Esophagus squamous epithelium (tissue), 5 donors: ENCODE measurements at regions not wholly inside any gene's neighbourhood (a gene's known extent, or its start where the extent isn't known, plus 50 kb on each side); places are given as distances from the start of the nearest gene placed in this dataset.

Experiments
- DNase-seq: peaks from one replicate; lab custom pipeline; 2025; lab: John Stamatoyannopoulos, UW
- H3K27ac ChIP-seq, 4 donors: fragments of 200-600 bp; sonication (generic); one replicate each; pipeline ENCODE4 v1.5.1; 2016 to 2019; ENCODE audit warnings: mild to moderate bottlenecking in 1 of 4
- H3K27me3 ChIP-seq, 4 donors: fragments of 200-600 bp; sonication (generic); 1 replicate in 3 of 4; 2 replicates in 1 of 4; pipeline versions ENCODE4 v1.5.1 to v1.6.0; 2017 to 2021; ENCODE audit warnings: antibody characterized with exemption in 1 of 4
- H3K36me3 ChIP-seq, 3 donors: fragments of 200-600 bp; sonication (generic); one replicate each; pipeline ENCODE4 v1.5.1; 2016 to 2019
- H3K4me1 ChIP-seq, 3 donors: fragments of 200-600 bp; sonication (generic); one replicate each; pipeline ENCODE4 v1.5.1; 2017 to 2019
- H3K4me3 ChIP-seq, 4 donors: fragments of 200-600 bp; sonication (generic); 1 replicate in 3 of 4; 2 replicates in 1 of 4; pipeline ENCODE4 v1.5.1; 2016 to 2019; ENCODE audit warnings: mild to moderate bottlenecking in 2 of 4, moderate library complexity in 1 of 4
- H3K9me3 ChIP-seq, 3 donors: fragments of 200-600 bp; sonication (generic); one replicate each; pipeline ENCODE4 v1.5.1; 2016 to 2019
- CTCF ChIP-seq, 6 experiments: fragments of 450-650 bp in 4 of 6; fragments of 200-600 bp in 2 of 6; sonication (generic) in 2 of 6; IDR thresholded peaks; one replicate each; pipeline ENCODE4 v1.5.1; 2016 to 2019; ENCODE audit warnings: antibody characterized with exemption in 6 of 6, mild to moderate bottlenecking in 4 of 6, moderate library complexity in 4 of 6
- POLR2A ChIP-seq, 4 donors: fragments of 450-650 bp; IDR thresholded peaks; one replicate each; pipeline ENCODE4 v1.6.1; 2017; ENCODE audit warnings: antibody characterized with exemption in 4 of 4, mild to moderate bottlenecking in 4 of 4, moderate library complexity in 3 of 4
- WGBS, 2 donors: methylation state at CpG; one replicate each; pipeline ENCODE4 v1.1.5; 2018; 5-methylcytosine and 5-hydroxymethylcytosine counted together
- intact Hi-C: fragments of 100-400 bp; cut with DNase I; formaldehyde crosslinking; loops from one replicate; pipeline ENCODE4 v1.15.0; 2022
- donor health status: DM: yes; HTN: yes; CAD: no.

GRCh38 chr3:65195211-65196006 lies 507.6 kb upstream of the ADAMTS9 start:
- Histone ChIP-seq H3K27ac (no peak overlapping the region), H3K36me3 (no peaks in the 10 kb centered on the region), H3K4me3 (no peak overlapping the region), H3K4me1 (no peaks in the 10 kb centered on the region), H3K9me3 (no peaks in the 10 kb centered on the region), H3K27me3 (no peaks in the 10 kb centered on the region)
- 69 to 81% methylated on average over 8 of the region's 8 CpGs for WGBS, 2 donors
- TF ChIP-seq CTCF (IDR thresholded peaks at IDR 0.05) (no peak), POLR2A (IDR thresholded peaks at IDR 0.05) (no peak)
- DNase-seq: no peak
- intact Hi-C loops: no loop called here

GRCh38 chr3:65194744-65195143 lies 506.9 kb upstream of the ADAMTS9 start:
- no peak for TF ChIP-seq CTCF (IDR thresholded peaks at IDR 0.05)
- TF ChIP-seq POLR2A (IDR thresholded peaks at IDR 0.05): no peak
- no peak overlapping the region for H3K4me3 ChIP-seq
- 88 to 99% methylated on average over 4 of the region's 4 CpGs for WGBS, 2 donors
- DNase-seq: no peak
- H3K27me3 ChIP-seq: no peaks in the 10 kb centered on the region
- H3K36me3 ChIP-seq: no peaks in the 10 kb centered on the region
- intact Hi-C loops: no loop called here
- no peaks in the 10 kb centered on the region for H3K9me3 ChIP-seq
- H3K4me1 ChIP-seq: no peaks in the 10 kb centered on the region
- H3K27ac ChIP-seq: no peak overlapping the region

- H3K27ac ChIP-seq: no peak overlapping the region
- DNase-seq: no peak
- H3K4me3 ChIP-seq: no peak overlapping the region
- no peaks in the 10 kb centered on the region for H3K27me3 ChIP-seq
- H3K4me1 ChIP-seq: no peaks in the 10 kb centered on the region
- 77% methylated on average over 6 of the region's 6 CpGs for WGBS, 2 donors
- H3K36me3 ChIP-seq: no peaks in the 10 kb centered on the region
- intact Hi-C loops: no loop called here
- H3K9me3 ChIP-seq: no peaks in the 10 kb centered on the region
- TF ChIP-seq POLR2A (IDR thresholded peaks at IDR 0.05): no peak
- no peak for TF ChIP-seq CTCF (IDR thresholded peaks at IDR 0.05)
Observed at GRCh38 chr3:65194047-65194714, 506.4 kb upstream of the ADAMTS9 start.

GRCh38 chr3:65193531-65193930 lies 505.7 kb upstream of the ADAMTS9 start:
- WGBS, 2 donors: 80 to 86% methylated on average over 8 to 9 of the region's 9 CpGs
- Histone ChIP-seq H3K27me3 (no peaks in the 10 kb centered on the region), H3K4me3 (no peak overlapping the region), H3K36me3 (no peaks in the 10 kb centered on the region), H3K4me1 (no peaks in the 10 kb centered on the region), H3K27ac (no peak overlapping the region), H3K9me3 (no peaks in the 10 kb centered on the region)
- intact Hi-C loops: no loop called here
- TF ChIP-seq CTCF (IDR thresholded peaks at IDR 0.05) (no peak), POLR2A (IDR thresholded peaks at IDR 0.05) (no peak)
- no peak for DNase-seq

- no peak for DNase-seq
- Histone ChIP-seq H3K27ac (no peak overlapping the region), H3K4me3 (no peak overlapping the region), H3K9me3 (no peaks in the 10 kb centered on the region), H3K27me3 (no peaks in the 10 kb centered on the region), H3K4me1 (no peaks in the 10 kb centered on the region), H3K36me3 (no peaks in the 10 kb centered on the region)
- WGBS, 2 donors: 74 to 75% methylated on average over 1 of the region's 1 CpG
- no peak for TF ChIP-seq CTCF (IDR thresholded peaks at IDR 0.05)
- no peak for TF ChIP-seq POLR2A (IDR thresholded peaks at IDR 0.05)
- intact Hi-C loops: no loop called here
Observed at GRCh38 chr3:65190111-65190510, 502.3 kb upstream of the ADAMTS9 start.
